ES-I3 (cell line): ENCODE measurements at regions not wholly inside any gene's neighbourhood (a gene's known extent, or its start where the extent isn't known, plus 50 kb on each side); places are given as distances from the start of the nearest gene placed in this dataset.
"Not testable (repeated sequence)": the region's sequence is repeated elsewhere in the genome, so short reads cannot be mapped to it uniquely, and the experiment has no call there.

Experiments
- H3K36me3 ChIP-seq: 2 replicates; pipeline ENCODE4 v1.6.1; 2013; ENCODE audit warnings: mild to moderate bottlenecking, low read length, control low read depth, moderate library complexity; ENCODE audit not compliant: insufficient read depth
- H3K4me1 ChIP-seq: 2 replicates; pipeline ENCODE4 v1.6.1; 2013; ENCODE audit warnings: mild to moderate bottlenecking, control low read depth, low read length; ENCODE audit not compliant: insufficient read depth
- H3K9ac ChIP-seq: 2 replicates; pipeline ENCODE4 v1.6.1; 2013; ENCODE audit warnings: low read depth, mild to moderate bottlenecking, low read length, moderate library complexity
- H3K9me3 ChIP-seq: 2 replicates; pipeline ENCODE4 v1.6.1; 2013; ENCODE audit warnings: mild to moderate bottlenecking, low read length, moderate library complexity; ENCODE audit not compliant: control insufficient read depth, insufficient read depth

DNA sequence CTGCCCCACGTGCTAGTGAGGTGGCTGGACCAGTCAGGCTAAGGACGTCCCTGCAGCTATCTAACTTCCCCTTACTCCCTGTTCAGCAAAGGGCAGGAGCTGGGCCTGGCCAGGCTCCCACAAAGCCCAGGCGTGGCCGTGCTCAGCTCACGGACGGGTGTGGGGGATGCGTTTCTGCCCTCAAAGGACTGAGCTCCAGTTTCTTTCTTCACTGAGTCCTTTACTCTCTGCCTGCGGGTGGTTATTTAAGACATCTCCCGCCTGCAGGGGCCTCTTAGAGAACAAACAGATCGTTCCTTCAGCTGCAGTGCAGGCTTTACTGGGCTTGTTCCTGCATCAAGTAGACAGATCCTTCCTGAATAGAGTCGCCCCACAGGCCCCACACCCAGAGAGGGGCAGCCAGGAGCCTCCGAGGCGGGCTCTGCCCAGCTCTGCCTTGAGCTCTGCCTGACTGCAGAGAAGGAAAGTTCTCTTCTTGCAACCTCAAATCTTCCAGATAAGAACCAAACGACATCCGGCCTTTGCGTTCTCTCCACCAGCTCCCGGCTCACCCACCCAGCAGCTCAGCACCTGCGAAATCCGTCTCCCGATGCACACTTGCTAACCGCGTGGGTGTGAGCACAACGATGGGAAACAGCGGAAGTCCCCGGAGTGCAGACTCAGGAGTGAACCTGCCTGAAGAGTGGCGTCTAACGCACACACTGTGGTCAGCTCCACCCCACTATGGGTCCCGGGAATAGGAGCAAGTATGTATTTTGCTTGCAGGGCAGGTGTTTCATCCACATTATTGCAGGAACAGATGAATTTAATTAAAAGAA is 460.0 kb downstream of the PREX1 start:
- not testable (repeated sequence) for H3K9ac ChIP-seq, H3K4me1 ChIP-seq, H3K9me3 ChIP-seq, H3K36me3 ChIP-seq

- Histone ChIP-seq H3K4me1 (peaks cover 5% of the 10 kb centered on the region), H3K9me3 (no peaks in the 10 kb centered on the region; the same call in 1 of the 2 replicates), H3K9ac (no peak overlapping the region), H3K36me3 (no peaks in the 10 kb centered on the region)
These were observed 461.6 kb downstream of the PREX1 start for GRCh38 chr20:48366230-48366629.

GRCh38 chr20:48364688-48365421 is 462.9 kb downstream of the PREX1 start:
- H3K9me3 ChIP-seq: no peaks in the 10 kb centered on the region; the same call in 1 of the 2 replicates
- no peak overlapping the region for H3K9ac ChIP-seq
- no peaks in the 10 kb centered on the region for H3K4me1 ChIP-seq
- no peaks in the 10 kb centered on the region for H3K36me3 ChIP-seq

DNA sequence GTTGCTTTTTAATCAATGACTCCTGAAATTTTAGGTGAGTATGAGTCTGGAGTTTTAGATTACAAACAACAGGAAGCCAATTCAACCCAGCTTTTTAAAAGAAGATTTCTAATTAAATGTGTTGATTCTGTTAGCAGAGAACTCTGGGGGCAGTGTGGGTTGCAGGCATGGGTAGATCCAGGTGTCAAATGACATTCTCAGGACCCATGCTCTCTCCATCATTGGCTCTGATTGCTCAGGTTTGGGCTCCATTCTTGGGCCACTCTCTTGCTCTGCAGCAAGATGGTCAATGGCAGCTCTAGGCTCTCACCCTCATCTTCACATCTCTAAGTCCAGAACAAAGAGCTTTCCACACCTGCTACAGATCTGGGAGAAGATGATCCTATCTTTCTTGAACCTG is 463.7 kb downstream of the PREX1 start:
- H3K9me3 ChIP-seq: no peaks in the 10 kb centered on the region; the same call in 1 of the 2 replicates
- no peaks in the 10 kb centered on the region for H3K4me1 ChIP-seq
- H3K36me3 ChIP-seq: no peaks in the 10 kb centered on the region
- no peak overlapping the region for H3K9ac ChIP-seq

- Histone ChIP-seq H3K36me3 (no peaks in the 10 kb centered on the region), H3K9me3 (no peaks in the 10 kb centered on the region), H3K4me1 (no peaks in the 10 kb centered on the region), H3K9ac (no peak overlapping the region)
These were observed 467.3 kb downstream of the PREX1 start for GRCh38 chr20:48360342-48360975.

GRCh38 chr20:48359692-48360341 is 468.0 kb downstream of the PREX1 start:
- Histone ChIP-seq H3K9me3 (no peaks in the 10 kb centered on the region), H3K9ac (no peak overlapping the region), H3K36me3 (no peaks in the 10 kb centered on the region), H3K4me1 (no peaks in the 10 kb centered on the region)

DNA sequence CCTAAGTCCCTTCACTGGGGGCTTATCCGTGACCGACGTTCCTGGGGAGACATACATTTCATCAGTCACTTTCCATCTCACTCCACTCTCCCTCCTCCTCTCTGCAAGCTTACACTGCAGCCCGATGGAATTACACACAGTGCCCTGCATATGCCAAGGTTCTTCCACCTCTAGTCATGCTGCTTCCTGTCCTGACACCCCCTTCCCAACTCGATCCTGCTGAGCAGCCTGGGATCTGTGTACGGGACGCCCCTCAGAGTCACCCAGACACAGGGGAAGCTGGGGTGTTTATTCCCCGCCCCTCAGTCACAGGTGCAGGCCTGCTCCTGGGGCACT is 468.8 kb downstream of the PREX1 start:
- not testable (repeated sequence) for H3K9ac ChIP-seq, H3K4me1 ChIP-seq, H3K9me3 ChIP-seq, H3K36me3 ChIP-seq

DNA sequence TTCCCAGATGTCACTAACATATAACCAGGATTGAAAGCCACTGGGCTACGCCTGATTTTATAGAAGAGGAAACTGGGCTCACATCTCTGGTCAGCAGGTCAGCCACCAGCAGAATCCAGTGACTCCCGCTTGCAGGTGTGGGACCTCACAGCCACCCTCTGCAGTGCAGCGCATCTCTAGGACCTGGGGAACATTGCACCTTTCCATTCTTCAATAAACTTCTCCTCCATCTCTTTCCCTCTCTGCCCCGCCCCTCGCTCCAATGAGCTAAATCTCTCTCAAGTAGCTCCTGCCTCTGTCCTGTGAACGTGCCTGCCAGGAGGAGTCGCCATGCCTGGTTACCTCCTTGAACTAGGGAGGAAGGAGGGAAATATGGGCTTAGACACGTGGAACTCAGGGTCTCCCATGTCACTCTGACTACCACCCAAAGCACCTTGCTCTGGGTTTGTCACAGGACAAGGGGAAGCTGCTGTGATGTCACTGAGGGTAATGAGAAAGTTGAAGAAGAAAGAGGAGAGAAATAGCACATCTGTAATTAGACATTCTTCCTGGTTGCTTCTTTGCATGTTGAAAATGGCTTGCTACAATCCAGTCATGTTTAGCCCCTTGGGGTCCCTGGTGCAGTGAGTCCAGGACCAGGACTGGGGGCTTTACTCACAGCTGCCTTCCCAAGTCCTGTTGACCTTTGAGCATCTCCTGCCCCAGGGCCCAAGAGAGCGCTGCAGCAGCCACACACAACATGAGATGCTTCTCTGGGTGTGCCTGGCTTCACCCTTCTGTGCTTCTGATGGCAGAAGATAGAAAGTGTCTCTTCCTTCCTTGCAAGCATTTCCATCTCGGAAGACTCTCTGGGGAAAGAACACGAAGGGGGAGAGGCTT is 469.4 kb downstream of the PREX1 start:
- Histone ChIP-seq H3K9me3 (no peaks in the 10 kb centered on the region), H3K36me3 (no peaks in the 10 kb centered on the region), H3K4me1 (no peaks in the 10 kb centered on the region), H3K9ac (no peak overlapping the region)

GRCh38 chr20:48357714-48358113 is 470.1 kb downstream of the PREX1 start:
- H3K36me3 ChIP-seq: no peaks in the 10 kb centered on the region
- no peaks in the 10 kb centered on the region for H3K9me3 ChIP-seq
- H3K4me1 ChIP-seq: no peaks in the 10 kb centered on the region
- no peak overlapping the region for H3K9ac ChIP-seq

DNA sequence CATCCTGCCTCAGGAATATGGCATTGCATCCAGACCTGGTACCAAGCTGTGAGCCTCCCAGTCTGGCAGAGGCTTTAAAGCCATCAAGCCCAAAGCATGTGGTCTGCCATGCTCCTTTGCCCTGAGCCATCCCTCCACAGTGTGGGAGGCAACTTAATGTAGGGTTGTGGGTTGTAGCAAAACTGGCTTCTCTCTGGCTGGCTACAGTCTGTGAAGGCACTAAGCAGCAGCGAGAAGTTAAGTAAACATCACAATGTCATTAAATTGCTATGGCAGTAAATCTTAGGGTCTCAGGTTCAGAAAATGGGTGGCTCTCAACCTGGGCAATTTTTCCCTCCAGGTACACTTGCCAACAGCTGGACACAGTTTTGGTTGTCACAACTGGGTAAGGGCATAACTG is 472.9 kb downstream of the PREX1 start:
- Histone ChIP-seq H3K9ac (no peak overlapping the region), H3K9me3 (no peaks in the 10 kb centered on the region), H3K36me3 (no peaks in the 10 kb centered on the region), H3K4me1 (no peaks in the 10 kb centered on the region)

DNA sequence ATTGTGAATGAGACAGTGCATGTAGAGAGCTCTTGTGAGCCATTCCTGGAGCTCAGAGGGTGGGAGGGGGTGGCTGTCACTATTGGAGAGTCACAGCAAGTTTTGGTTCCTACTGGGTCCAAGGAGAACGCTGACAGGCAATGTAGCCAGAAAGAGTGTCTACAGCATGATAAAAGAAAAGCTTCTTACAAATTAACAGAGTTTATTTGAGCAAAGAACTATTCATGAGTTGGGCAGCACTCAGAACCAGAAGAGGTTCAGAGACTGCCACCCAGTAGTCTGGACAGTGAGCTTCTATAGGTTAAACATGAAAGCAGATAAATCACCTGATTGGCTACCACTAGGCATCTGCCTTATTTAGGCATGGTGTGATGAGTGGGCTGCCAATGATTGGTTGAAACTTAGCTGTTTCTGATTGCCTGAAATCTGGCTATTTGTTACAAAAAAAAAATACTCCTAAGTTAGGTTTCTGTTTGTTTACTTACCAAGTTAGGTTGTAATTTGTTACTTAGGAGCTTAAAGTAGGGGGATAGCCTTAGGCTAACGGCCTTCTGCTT is 473.4 kb downstream of the PREX1 start:
- Histone ChIP-seq H3K4me1 (no peaks in the 10 kb centered on the region), H3K36me3 (no peaks in the 10 kb centered on the region), H3K9me3 (no peaks in the 10 kb centered on the region), H3K9ac (no peak overlapping the region)

GRCh38 chr20:48352628-48353027 is 475.2 kb downstream of the PREX1 start:
- Histone ChIP-seq H3K9me3 (no peaks in the 10 kb centered on the region), H3K9ac (no peak overlapping the region), H3K4me1 (no peaks in the 10 kb centered on the region), H3K36me3 (no peaks in the 10 kb centered on the region)

- Histone ChIP-seq H3K9ac (no peak overlapping the region), H3K9me3 (no peaks in the 10 kb centered on the region), H3K36me3 (no peaks in the 10 kb centered on the region), H3K4me1 (no peaks in the 10 kb centered on the region)
These were observed 475.8 kb downstream of the PREX1 start for GRCh38 chr20:48352042-48352441.
